GM19240 (cell line): ENCODE measurements at regions not wholly inside any gene's neighbourhood (a gene's known extent, or its start where the extent isn't known, plus 50 kb on each side); places are given as distances from the start of the nearest gene placed in this dataset.

Source experiments
- DNase-seq: peaks from one replicate; pipeline ENCODE4 v3.0.0; 2011; ENCODE audit warnings: low spot score; ENCODE audit not compliant: insufficient read length

GRCh38 chr1:36555041-36555440, 72.3 kb upstream of the CSF3R start:
- no peak for DNase-seq

GRCh38 chr1:36554323-36554628, 71.6 kb upstream of the CSF3R start:
- no peak for DNase-seq

GRCh38 chr1:36553591-36554322, 71.0 kb upstream of the CSF3R start:
- peak; percentile 63 for DNase-seq

GRCh38 chr1:36542962-36543515, 60.3 kb upstream of the CSF3R start:
- no peak for DNase-seq

- DNase-seq = no peak
These were observed 59.6 kb upstream of the CSF3R start for GRCh38 chr1:36542024-36542961.

- no peak for DNase-seq
These were observed 57.3 kb upstream of the CSF3R start for GRCh38 chr1:36540056-36540455.

GRCh38 chr1:36539526-36539925, 56.8 kb upstream of the CSF3R start:
- no peak for DNase-seq

- DNase-seq = no peak
These were observed 55.3 kb upstream of the CSF3R start for GRCh38 chr1:36537991-36538390.

GRCh38 chr1:36537190-36537768, 54.6 kb upstream of the CSF3R start:
- DNase-seq = no peak

- no peak for DNase-seq
These were observed 54.0 kb upstream of the CSF3R start for GRCh38 chr1:36536727-36537126.

- no peak for DNase-seq
These were observed 52.1 kb upstream of the CSF3R start for GRCh38 chr1:36534711-36535412.

- DNase-seq = no peak
These were observed 51.2 kb upstream of the CSF3R start for GRCh38 chr1:36533897-36534296.

- no peak for DNase-seq
These were observed 50.2 kb upstream of the CSF3R start for GRCh38 chr1:36532810-36533401.
